ENCODE measurements at regions not wholly inside any gene's neighbourhood (a gene's known extent, or its start where the extent isn't known, plus 50 kb on each side); places are given as distances from the start of the nearest gene placed in this dataset.
"Not testable (repeated sequence)": the region's sequence is repeated elsewhere in the genome, so short reads cannot be mapped to it uniquely, and the experiment has no call there.

GRCh38 chr18:27528925-27529521 is 343.9 kb upstream of the CHST9 start:
- Histone ChIP-seq H3K4me1 (ENCODE audit: control insufficient read depth in 1 of 2, insufficient read depth in 2 of 2, low read length in 2 of 2) (no peaks in the 10 kb centered on the region), H3K27me3 (ENCODE audit: control insufficient read depth in 1 of 2, insufficient read depth in 2 of 2, low read length in 2 of 2) (no peaks in the 10 kb centered on the region), H3K9me3 (ENCODE audit: control insufficient read depth in 1 of 2, low read length in 2 of 2) (no peaks in the 10 kb centered on the region), H3K9ac (ENCODE audit: low read depth in 1 of 2, low read length in 2 of 2) (no peak overlapping the region), H3K36me3 (ENCODE audit: control insufficient read depth in 1 of 2, insufficient read depth in 2 of 2, low read length in 2 of 2) (no peaks in the 10 kb centered on the region), H3K4me3 (ENCODE audit: low read depth in 1 of 2, low read length in 2 of 2) (no peak overlapping the region), H3K27ac (ENCODE audit: low read depth, low read length) (no peak overlapping the region)

DNA sequence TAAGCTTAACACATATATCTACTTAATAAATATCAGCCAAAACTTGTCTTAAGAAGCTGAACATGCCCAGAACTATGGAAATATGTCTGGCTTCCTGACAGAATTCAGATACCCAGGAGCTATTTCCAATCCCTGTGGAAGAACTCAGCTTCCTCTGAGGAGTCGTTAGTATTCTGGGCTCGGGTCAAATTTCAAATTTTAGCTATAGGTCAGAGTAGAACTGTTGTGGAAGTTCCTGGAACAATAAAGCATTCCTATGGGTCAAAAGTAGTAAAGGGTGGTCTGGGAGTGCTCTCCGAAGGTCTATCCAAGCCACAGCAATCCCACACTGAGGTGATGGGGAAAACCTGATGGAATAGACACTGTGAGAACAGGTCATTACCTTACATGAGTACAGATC is 342.7 kb upstream of the CHST9 start:
- Histone ChIP-seq H3K9ac (ENCODE audit: low read depth in 1 of 2, low read length in 2 of 2) (no peak overlapping the region), H3K9me3 (ENCODE audit: control insufficient read depth in 1 of 2, low read length in 2 of 2) (no peaks in the 10 kb centered on the region), H3K4me3 (ENCODE audit: low read depth in 1 of 2, low read length in 2 of 2) (no peak overlapping the region), H3K27ac (ENCODE audit: low read depth, low read length) (no peak overlapping the region), H3K36me3 (ENCODE audit: control insufficient read depth in 1 of 2, insufficient read depth in 2 of 2, low read length in 2 of 2) (no peaks in the 10 kb centered on the region), H3K4me1 (ENCODE audit: control insufficient read depth in 1 of 2, insufficient read depth in 2 of 2, low read length in 2 of 2) (no peaks in the 10 kb centered on the region), H3K27me3 (ENCODE audit: control insufficient read depth in 1 of 2, insufficient read depth in 2 of 2, low read length in 2 of 2) (no peaks in the 10 kb centered on the region)

DNA sequence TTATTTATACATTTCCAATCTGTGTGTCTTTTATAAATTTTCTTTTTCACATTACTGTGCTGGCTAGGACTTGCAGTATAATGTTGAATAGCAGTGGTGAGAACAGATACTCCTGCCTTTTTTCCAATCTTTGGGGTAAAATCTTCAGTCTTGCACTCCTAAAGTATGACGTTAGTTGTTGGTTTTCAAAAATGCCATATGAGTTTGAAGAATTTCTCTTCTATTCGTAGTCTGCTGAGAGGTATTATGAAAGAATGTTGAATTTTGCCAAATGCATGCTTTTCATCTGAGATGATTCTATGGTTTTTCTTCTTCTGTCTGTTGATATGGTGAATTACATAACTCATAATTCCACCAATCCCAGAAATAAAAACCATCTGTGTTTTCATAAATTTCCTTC is 335.3 kb upstream of the CHST9 start:
- no peak overlapping the region for H3K9ac ChIP-seq (ENCODE audit: low read depth in 1 of 2, low read length in 2 of 2)
- H3K36me3 ChIP-seq (ENCODE audit: control insufficient read depth in 1 of 2, insufficient read depth in 2 of 2, low read length in 2 of 2), result no peaks in the 10 kb centered on the region
- H3K4me3 ChIP-seq (ENCODE audit: low read depth in 1 of 2, low read length in 2 of 2), result no peak overlapping the region
- H3K27me3 ChIP-seq (ENCODE audit: control insufficient read depth in 1 of 2, insufficient read depth in 2 of 2, low read length in 2 of 2), result no peaks in the 10 kb centered on the region
- H3K9me3 ChIP-seq (ENCODE audit: control insufficient read depth in 1 of 2, low read length in 2 of 2), result no peaks in the 10 kb centered on the region
- no peak overlapping the region for H3K27ac ChIP-seq (ENCODE audit: low read depth, low read length)
- no peaks in the 10 kb centered on the region for H3K4me1 ChIP-seq (ENCODE audit: control insufficient read depth in 1 of 2, insufficient read depth in 2 of 2, low read length in 2 of 2)

- not testable (repeated sequence) for H3K9ac ChIP-seq (ENCODE audit: low read depth in 1 of 2, low read length in 2 of 2); H3K27me3 ChIP-seq (ENCODE audit: control insufficient read depth in 1 of 2, insufficient read depth in 2 of 2, low read length in 2 of 2); H3K9me3 ChIP-seq (ENCODE audit: control insufficient read depth in 1 of 2, low read length in 2 of 2); H3K36me3 ChIP-seq (ENCODE audit: control insufficient read depth in 1 of 2, insufficient read depth in 2 of 2, low read length in 2 of 2); H3K4me3 ChIP-seq (ENCODE audit: low read depth in 1 of 2, low read length in 2 of 2); H3K4me1 ChIP-seq (ENCODE audit: control insufficient read depth in 1 of 2, insufficient read depth in 2 of 2, low read length in 2 of 2); H3K27ac ChIP-seq (ENCODE audit: low read depth, low read length)
These were observed 325.0 kb upstream of the CHST9 start for GRCh38 chr18:27510036-27510633.

- no peak overlapping the region for H3K4me3 ChIP-seq (ENCODE audit: low read depth in 1 of 2, low read length in 2 of 2)
- no peak overlapping the region for H3K9ac ChIP-seq (ENCODE audit: low read depth in 1 of 2, low read length in 2 of 2)
- no peaks in the 10 kb centered on the region for H3K36me3 ChIP-seq (ENCODE audit: control insufficient read depth in 1 of 2, insufficient read depth in 2 of 2, low read length in 2 of 2)
- H3K4me1 ChIP-seq (ENCODE audit: control insufficient read depth in 1 of 2, insufficient read depth in 2 of 2, low read length in 2 of 2), result no peaks in the 10 kb centered on the region
- no peaks in the 10 kb centered on the region for H3K9me3 ChIP-seq (ENCODE audit: control insufficient read depth in 1 of 2, low read length in 2 of 2)
- no peaks in the 10 kb centered on the region for H3K27me3 ChIP-seq (ENCODE audit: control insufficient read depth in 1 of 2, insufficient read depth in 2 of 2, low read length in 2 of 2)
- no peak overlapping the region for H3K27ac ChIP-seq (ENCODE audit: low read depth, low read length)
These were observed 316.6 kb upstream of the CHST9 start for GRCh38 chr18:27501671-27502070.

DNA sequence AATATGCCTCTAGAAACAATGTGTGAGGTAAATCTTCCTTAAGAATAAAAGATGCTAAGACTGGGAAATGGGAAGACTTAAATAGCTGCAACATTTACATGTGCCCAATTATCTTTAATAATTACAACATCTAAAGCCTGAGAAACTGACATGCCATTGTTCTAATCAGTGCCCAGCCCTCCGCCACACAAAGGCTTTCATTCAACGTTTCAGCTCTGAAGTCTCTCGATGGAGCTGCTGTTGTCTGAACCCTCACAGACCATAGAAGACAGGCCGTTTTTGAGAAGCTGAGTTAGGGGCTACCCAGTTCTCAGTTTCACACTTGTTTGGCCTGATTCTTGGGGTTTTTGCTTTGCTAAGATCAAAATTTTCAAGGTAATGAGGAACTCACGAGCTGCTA is 315.4 kb upstream of the CHST9 start:
- H3K9me3 ChIP-seq (ENCODE audit: control insufficient read depth in 1 of 2, low read length in 2 of 2), result no peaks in the 10 kb centered on the region
- H3K27me3 ChIP-seq (ENCODE audit: control insufficient read depth in 1 of 2, insufficient read depth in 2 of 2, low read length in 2 of 2), result no peaks in the 10 kb centered on the region
- no peak overlapping the region for H3K9ac ChIP-seq (ENCODE audit: low read depth in 1 of 2, low read length in 2 of 2)
- no peaks in the 10 kb centered on the region for H3K4me1 ChIP-seq (ENCODE audit: control insufficient read depth in 1 of 2, insufficient read depth in 2 of 2, low read length in 2 of 2)
- H3K36me3 ChIP-seq (ENCODE audit: control insufficient read depth in 1 of 2, insufficient read depth in 2 of 2, low read length in 2 of 2), result no peaks in the 10 kb centered on the region
- H3K4me3 ChIP-seq (ENCODE audit: low read depth in 1 of 2, low read length in 2 of 2), result no peak overlapping the region
- no peak overlapping the region for H3K27ac ChIP-seq (ENCODE audit: low read depth, low read length)

- H3K27me3 ChIP-seq (ENCODE audit: control insufficient read depth in 1 of 2, insufficient read depth in 2 of 2, low read length in 2 of 2), result no peaks in the 10 kb centered on the region
- H3K9ac ChIP-seq (ENCODE audit: low read depth in 1 of 2, low read length in 2 of 2), result no peak overlapping the region
- no peaks in the 10 kb centered on the region for H3K4me1 ChIP-seq (ENCODE audit: control insufficient read depth in 1 of 2, insufficient read depth in 2 of 2, low read length in 2 of 2)
- H3K9me3 ChIP-seq (ENCODE audit: control insufficient read depth in 1 of 2, low read length in 2 of 2), result no peaks in the 10 kb centered on the region
- no peak overlapping the region for H3K4me3 ChIP-seq (ENCODE audit: low read depth in 1 of 2, low read length in 2 of 2)
- H3K36me3 ChIP-seq (ENCODE audit: control insufficient read depth in 1 of 2, insufficient read depth in 2 of 2, low read length in 2 of 2), result no peaks in the 10 kb centered on the region
- H3K27ac ChIP-seq (ENCODE audit: low read depth, low read length), result no peak overlapping the region
These were observed 312.1 kb upstream of the CHST9 start for GRCh38 chr18:27497246-27497645.

- Histone ChIP-seq H3K9ac (ENCODE audit: low read depth in 1 of 2, low read length in 2 of 2) (no peak overlapping the region), H3K27ac (ENCODE audit: low read depth, low read length) (no peak overlapping the region), H3K27me3 (ENCODE audit: control insufficient read depth in 1 of 2, insufficient read depth in 2 of 2, low read length in 2 of 2) (no peaks in the 10 kb centered on the region), H3K36me3 (ENCODE audit: control insufficient read depth in 1 of 2, insufficient read depth in 2 of 2, low read length in 2 of 2) (no peaks in the 10 kb centered on the region), H3K4me3 (ENCODE audit: low read depth in 1 of 2, low read length in 2 of 2) (no peak overlapping the region), H3K9me3 (ENCODE audit: control insufficient read depth in 1 of 2, low read length in 2 of 2) (no peaks in the 10 kb centered on the region), H3K4me1 (ENCODE audit: control insufficient read depth in 1 of 2, insufficient read depth in 2 of 2, low read length in 2 of 2) (no peaks in the 10 kb centered on the region)
These were observed 308.1 kb upstream of the CHST9 start for GRCh38 chr18:27493182-27493581.

- Histone ChIP-seq H3K36me3 (ENCODE audit: control insufficient read depth in 1 of 2, insufficient read depth in 2 of 2, low read length in 2 of 2) (no peaks in the 10 kb centered on the region), H3K27ac (ENCODE audit: low read depth, low read length) (no peak overlapping the region)
These were observed 306.7 kb upstream of the CHST9 start for GRCh38 chr18:27491772-27492171.

GRCh38 chr18:27483276-27483675 is 298.2 kb upstream of the CHST9 start:
- Histone ChIP-seq H3K27ac (ENCODE audit: low read depth, low read length) (no peak overlapping the region), H3K4me1 (ENCODE audit: control insufficient read depth in 1 of 2, insufficient read depth in 2 of 2, low read length in 2 of 2) (no peaks in the 10 kb centered on the region), H3K27me3 (ENCODE audit: control insufficient read depth in 1 of 2, insufficient read depth in 2 of 2, low read length in 2 of 2) (no peaks in the 10 kb centered on the region), H3K36me3 (ENCODE audit: control insufficient read depth in 1 of 2, insufficient read depth in 2 of 2, low read length in 2 of 2) (no peaks in the 10 kb centered on the region), H3K4me3 (ENCODE audit: low read depth in 1 of 2, low read length in 2 of 2) (no peak overlapping the region), H3K9me3 (ENCODE audit: control insufficient read depth in 1 of 2, low read length in 2 of 2) (no peaks in the 10 kb centered on the region), H3K9ac (ENCODE audit: low read depth in 1 of 2, low read length in 2 of 2) (no peak overlapping the region)

More at GRCh38 chr18:27491772-27492171, 306.7 kb upstream of the CHST9 start:
- Histone ChIP-seq H3K27me3 (ENCODE audit: control insufficient read depth in 1 of 2, insufficient read depth in 2 of 2, low read length in 2 of 2) (no peaks in the 10 kb centered on the region), H3K4me3 (ENCODE audit: low read depth in 1 of 2, low read length in 2 of 2) (no peak overlapping the region), H3K9me3 (ENCODE audit: control insufficient read depth in 1 of 2, low read length in 2 of 2) (no peaks in the 10 kb centered on the region), H3K9ac (ENCODE audit: low read depth in 1 of 2, low read length in 2 of 2) (no peak overlapping the region), H3K4me1 (ENCODE audit: control insufficient read depth in 1 of 2, insufficient read depth in 2 of 2, low read length in 2 of 2) (no peaks in the 10 kb centered on the region)
